Liver (tissue), 8 donors: ENCODE measurements at regions not wholly inside any gene's neighbourhood (a gene's known extent, or its start where the extent isn't known, plus 50 kb on each side); places are given as distances from the start of the nearest gene placed in this dataset.

Experiments used
- DNase-seq: peaks from one replicate; pipeline ENCODE4 v3.0.0-alpha.2; 2017; ENCODE audit warnings: low spot score
- H3K27ac ChIP-seq, 2 donors: one replicate each; pipeline ENCODE4 v1.7.0; 2013; ENCODE audit warnings: inconsistent platforms in 2 of 2, low read length in 2 of 2, control low read depth in 1 of 2, low read depth in 1 of 2, mild to moderate bottlenecking in 1 of 2
- H3K27me3 ChIP-seq, 4 donors: one replicate each; pipeline versions ENCODE4 v1.6.1 to v1.7.0; 2013; ENCODE audit warnings: low read length in 3 of 4, inconsistent platforms in 1 of 4, mild to moderate bottlenecking in 1 of 4, moderate library complexity in 1 of 4; ENCODE audit not compliant: control insufficient read depth in 4 of 4, insufficient read depth in 4 of 4
- H3K36me3 ChIP-seq, 4 donors: one replicate each; pipeline versions ENCODE4 v1.6.1 to v1.7.0; 2013; ENCODE audit warnings: low read length in 3 of 4, mild to moderate bottlenecking in 3 of 4, low read depth in 1 of 4, moderate library complexity in 1 of 4; ENCODE audit not compliant: control insufficient read depth in 4 of 4, insufficient read depth in 3 of 4
- H3K4me1 ChIP-seq, 4 donors: one replicate each; pipeline versions ENCODE4 v1.6.1 to v1.7.0; 2013; ENCODE audit warnings: low read length in 3 of 4, mild to moderate bottlenecking in 3 of 4, moderate library complexity in 1 of 4; ENCODE audit not compliant: control insufficient read depth in 4 of 4, insufficient read depth in 4 of 4
- H3K4me3 ChIP-seq, 3 donors: one replicate each; pipeline versions ENCODE4 v1.6.1 to v1.7.0; 2013; ENCODE audit warnings: low read length in 3 of 3, control low read depth in 1 of 3, low read depth in 1 of 3, mild to moderate bottlenecking in 1 of 3
- H3K9ac ChIP-seq, 2 donors: one replicate each; pipeline ENCODE4 v1.7.0; 2013; ENCODE audit warnings: low read length in 2 of 2, mild to moderate bottlenecking in 2 of 2, moderate library complexity in 2 of 2, control low read depth in 1 of 2, low read depth in 1 of 2
- H3K9me3 ChIP-seq, 4 donors: one replicate each; pipeline versions ENCODE4 v1.6.1 to v1.7.0; 2013; ENCODE audit warnings: low read length in 3 of 4; ENCODE audit not compliant: control insufficient read depth in 4 of 4
- ATF3 ChIP-seq: IDR thresholded peaks from 2 replicates; pipeline ENCODE4 v1.6.1; 2016; ENCODE audit warnings: antibody characterized with exemption
- CTCF ChIP-seq: fragments of 150-350 bp; IDR thresholded peaks from 2 replicates; pipeline ENCODE4 v1.5.1; 2017; ENCODE audit warnings: improper control_type of control experiment, low read depth, low read length; ENCODE audit not compliant: missing input control
- EGR1 ChIP-seq, 2 donors: IDR thresholded peaks; 2 replicates each; pipeline ENCODE4 v1.6.1; 2016 to 2018; ENCODE audit warnings: antibody characterized with exemption in 2 of 2, low read depth in 2 of 2
- FOXA1 ChIP-seq: IDR thresholded peaks from 2 replicates; pipeline ENCODE4 v1.6.1; 2016; ENCODE audit warnings: antibody characterized with exemption
- FOXA2 ChIP-seq: IDR thresholded peaks from 2 replicates; pipeline ENCODE4 v1.6.1; 2016; ENCODE audit warnings: antibody characterized with exemption
- HNF4A ChIP-seq, 2 donors: conservative IDR thresholded peaks; 2 replicates each; pipeline ENCODE4 v1.6.1; 2016; ENCODE audit warnings: antibody characterized with exemption in 2 of 2, mild to moderate bottlenecking in 2 of 2
- HNF4G ChIP-seq: IDR thresholded peaks from 2 replicates; pipeline ENCODE4 v1.6.1; 2016; ENCODE audit warnings: antibody characterized with exemption
- JUND ChIP-seq, 2 donors: IDR thresholded peaks; 2 replicates each; pipeline ENCODE4 v1.6.1; 2016; ENCODE audit warnings: antibody characterized with exemption in 2 of 2
- MAX ChIP-seq: IDR thresholded peaks from 2 replicates; pipeline ENCODE4 v1.6.1; 2016; ENCODE audit warnings: antibody characterized with exemption
- NR2F2 ChIP-seq: IDR thresholded peaks from 2 replicates; pipeline ENCODE4 v1.6.1; 2016; ENCODE audit warnings: antibody characterized with exemption
- RAD21 ChIP-seq, 2 donors: IDR thresholded peaks; 2 replicates each; pipeline ENCODE4 v1.6.1; 2016; ENCODE audit warnings: antibody characterized with exemption in 2 of 2, mild to moderate bottlenecking in 2 of 2
- RXRA ChIP-seq, 2 donors: IDR thresholded peaks; 2 replicates each; pipeline ENCODE4 v1.6.1; 2017 to 2018; ENCODE audit warnings: antibody characterized with exemption in 2 of 2, mild to moderate bottlenecking in 1 of 2
- SP1 ChIP-seq: IDR thresholded peaks from 2 replicates; pipeline ENCODE4 v1.6.1; 2018; ENCODE audit warnings: antibody characterized with exemption, mild to moderate bottlenecking
- TAF1 ChIP-seq: conservative IDR thresholded peaks from 2 replicates; pipeline ENCODE4 v1.6.1; 2016; ENCODE audit warnings: antibody characterized with exemption, mild to moderate bottlenecking
- WGBS: extraction: QIAGEN DNeasy Blood & Tissue Kit; methylation state at CpG from one replicate; pipeline ENCODE4 v1.1.7; 2013; 5-methylcytosine and 5-hydroxymethylcytosine counted together
- TF ChIP-seq, protein P1 (sequence below): IDR thresholded peaks from 2 replicates; pipeline ENCODE4 v1.6.1; 2016; ENCODE audit warnings: antibody characterized with exemption, mild to moderate bottlenecking
- TF ChIP-seq, protein P2 (sequence below): IDR thresholded peaks from 2 replicates; pipeline ENCODE4 v1.6.1; 2016; ENCODE audit warnings: antibody characterized with exemption
- donor health status: healthy.
- donor health status: healthy.
- donor health status: healthy.
- donor health status: healthy.
- donor health status: healthy.

DNA sequence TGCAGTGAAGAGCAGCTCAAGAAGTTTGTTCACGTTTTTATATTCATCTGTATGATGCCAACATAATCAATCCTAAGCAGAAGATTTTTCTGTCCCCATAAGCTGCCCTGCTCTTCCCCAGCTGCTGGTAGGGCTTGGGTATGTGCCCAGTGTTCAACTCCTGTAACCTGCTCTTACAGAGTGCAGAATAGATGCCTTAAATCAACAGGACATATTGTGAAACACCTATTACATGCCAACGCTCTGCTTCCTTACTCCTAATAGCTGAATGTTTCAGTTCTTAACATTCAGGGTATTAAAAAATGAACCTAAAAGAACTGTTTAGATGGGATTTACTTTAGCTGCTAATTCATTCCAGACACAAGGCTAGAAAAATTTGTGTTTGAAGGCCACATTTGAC is 190.9 kb downstream of the HS3ST3A1 start (continued):
- TF ChIP-seq, protein P1, sequence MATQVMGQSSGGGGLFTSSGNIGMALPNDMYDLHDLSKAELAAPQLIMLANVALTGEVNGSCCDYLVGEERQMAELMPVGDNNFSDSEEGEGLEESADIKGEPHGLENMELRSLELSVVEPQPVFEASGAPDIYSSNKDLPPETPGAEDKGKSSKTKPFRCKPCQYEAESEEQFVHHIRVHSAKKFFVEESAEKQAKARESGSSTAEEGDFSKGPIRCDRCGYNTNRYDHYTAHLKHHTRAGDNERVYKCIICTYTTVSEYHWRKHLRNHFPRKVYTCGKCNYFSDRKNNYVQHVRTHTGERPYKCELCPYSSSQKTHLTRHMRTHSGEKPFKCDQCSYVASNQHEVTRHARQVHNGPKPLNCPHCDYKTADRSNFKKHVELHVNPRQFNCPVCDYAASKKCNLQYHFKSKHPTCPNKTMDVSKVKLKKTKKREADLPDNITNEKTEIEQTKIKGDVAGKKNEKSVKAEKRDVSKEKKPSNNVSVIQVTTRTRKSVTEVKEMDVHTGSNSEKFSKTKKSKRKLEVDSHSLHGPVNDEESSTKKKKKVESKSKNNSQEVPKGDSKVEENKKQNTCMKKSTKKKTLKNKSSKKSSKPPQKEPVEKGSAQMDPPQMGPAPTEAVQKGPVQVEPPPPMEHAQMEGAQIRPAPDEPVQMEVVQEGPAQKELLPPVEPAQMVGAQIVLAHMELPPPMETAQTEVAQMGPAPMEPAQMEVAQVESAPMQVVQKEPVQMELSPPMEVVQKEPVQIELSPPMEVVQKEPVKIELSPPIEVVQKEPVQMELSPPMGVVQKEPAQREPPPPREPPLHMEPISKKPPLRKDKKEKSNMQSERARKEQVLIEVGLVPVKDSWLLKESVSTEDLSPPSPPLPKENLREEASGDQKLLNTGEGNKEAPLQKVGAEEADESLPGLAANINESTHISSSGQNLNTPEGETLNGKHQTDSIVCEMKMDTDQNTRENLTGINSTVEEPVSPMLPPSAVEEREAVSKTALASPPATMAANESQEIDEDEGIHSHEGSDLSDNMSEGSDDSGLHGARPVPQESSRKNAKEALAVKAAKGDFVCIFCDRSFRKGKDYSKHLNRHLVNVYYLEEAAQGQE = peak; percentile 28
- TF ChIP-seq FOXA2 (peak; percentile 98), NR2F2 (no peak)

DNA sequence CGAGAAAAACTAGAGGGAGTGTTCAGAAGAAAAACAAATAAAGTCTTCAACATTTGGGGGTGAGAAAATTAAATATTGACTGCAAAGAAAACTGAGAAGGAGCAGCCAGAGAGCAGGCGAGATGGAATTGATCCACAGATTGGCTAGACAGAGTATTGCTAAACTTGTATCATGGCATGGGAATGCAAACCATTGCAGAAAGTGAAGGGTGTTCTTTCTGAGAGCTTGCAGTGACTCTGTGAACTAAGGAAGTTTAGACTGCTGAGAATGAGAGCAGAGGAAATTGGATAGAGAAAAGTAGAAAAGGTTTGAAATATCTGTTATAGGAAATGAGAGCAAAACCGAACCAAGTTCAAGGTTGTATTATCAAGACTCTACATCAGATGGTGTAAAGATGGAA is 191.5 kb downstream of the HS3ST3A1 start:
- no peak overlapping the region for H3K9ac ChIP-seq
- TF ChIP-seq HNF4G (no peak), HNF4A (conservative IDR thresholded peaks at IDR 0.05) (peak in 1 of 2 donors; percentile 12)
- H3K36me3 ChIP-seq = no peaks in the 10 kb centered on the region
- H3K9me3 ChIP-seq = no peaks in the 10 kb centered on the region
- H3K4me3 ChIP-seq = no peak overlapping the region
- peaks cover 0 to 28% (median 26%) of the 10 kb centered on the region in 4 donors for H3K4me1 ChIP-seq
- DNase-seq = no peak
- H3K27me3 ChIP-seq = no peaks in the 10 kb centered on the region
- WGBS = 33% methylated on average over 3 of the region's 3 CpGs
- H3K27ac ChIP-seq = peak overlapping the region; percentile 81 to 83

DNA sequence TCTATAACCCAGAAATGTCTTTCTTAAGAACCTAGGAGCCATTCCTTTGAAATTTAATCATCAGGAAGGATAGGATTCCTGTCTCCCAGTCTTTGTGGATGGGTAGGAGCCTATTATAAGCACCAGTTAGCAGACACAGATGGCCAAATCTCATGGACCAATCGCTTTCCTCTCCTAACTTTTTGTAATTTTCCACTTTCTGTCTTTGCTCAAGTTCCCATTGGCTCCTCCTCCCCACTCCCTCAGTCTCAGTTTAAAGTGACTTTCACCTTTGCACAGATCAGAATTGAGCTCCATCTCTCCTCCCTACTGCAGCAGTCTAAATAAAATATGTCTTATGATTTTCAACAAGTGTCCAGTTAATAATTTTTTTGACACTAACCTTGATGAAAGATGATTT is 192.3 kb downstream of the HS3ST3A1 start:
- DNase-seq = no peak

DNA sequence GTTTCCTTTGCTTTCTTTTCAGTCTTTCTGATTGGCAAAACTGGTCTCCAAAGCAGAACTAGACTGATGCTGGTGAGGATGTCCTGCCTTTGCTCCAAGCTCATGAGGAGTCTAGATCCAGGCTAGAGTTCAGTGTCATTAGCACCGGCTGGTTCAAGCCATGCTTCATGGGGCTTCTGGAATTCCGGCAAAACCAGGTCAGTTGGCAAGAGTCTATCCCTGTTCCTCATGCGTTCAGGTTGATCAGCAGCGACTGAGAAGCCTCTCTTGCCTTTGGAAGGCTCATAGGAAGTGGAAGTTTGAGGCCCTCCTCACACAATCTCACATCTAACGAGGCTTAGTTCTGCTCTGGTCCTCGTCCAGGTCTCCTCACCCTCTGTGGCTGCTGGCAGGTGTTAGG is 194.3 kb downstream of the HS3ST3A1 start:
- Histone ChIP-seq H3K27ac (no peak overlapping the region), H3K4me1 (peaks cover 6 to 39% (median 31%) of the 10 kb centered on the region in 4 donors), H3K27me3 (no peaks in the 10 kb centered on the region), H3K36me3 (no peaks in the 10 kb centered on the region), H3K9me3 (no peaks in the 10 kb centered on the region), H3K9ac (no peak overlapping the region), H3K4me3 (no peak overlapping the region)
- 95% methylated on average over 6 of the region's 6 CpGs for WGBS
- DNase-seq = no peak
- no peak for TF ChIP-seq ATF3
- no peak for TF ChIP-seq MAX
- no peak for TF ChIP-seq EGR1 (IDR thresholded peaks at IDR 0.05; ENCODE audit: low read depth in 2 of 2)
- TF ChIP-seq, protein P1 = no peak
- TF ChIP-seq RXRA (IDR thresholded peaks at IDR 0.05) = no peak
- TF ChIP-seq FOXA1 = no peak
- TF ChIP-seq CTCF = no peak

More for the DNA sequence above, 192.3 kb downstream of the HS3ST3A1 start:
- H3K9ac ChIP-seq = no peak overlapping the region
- H3K4me3 ChIP-seq = no peak overlapping the region
- H3K9me3 ChIP-seq = no peaks in the 10 kb centered on the region
- H3K4me1 ChIP-seq = peaks cover under 1 to 32% (median 28%) of the 10 kb centered on the region in 4 donors
- H3K27ac ChIP-seq = peak overlapping the region in 1 of 2 donors; percentile 83
- no peaks in the 10 kb centered on the region for H3K27me3 ChIP-seq
- 82% methylated on average over 1 of the region's 1 CpG for WGBS
- TF ChIP-seq SP1 = peak; percentile 17
- TF ChIP-seq FOXA1 = no peak
- no peak for TF ChIP-seq JUND (IDR thresholded peaks at IDR 0.05)
- TF ChIP-seq, protein P2, sequence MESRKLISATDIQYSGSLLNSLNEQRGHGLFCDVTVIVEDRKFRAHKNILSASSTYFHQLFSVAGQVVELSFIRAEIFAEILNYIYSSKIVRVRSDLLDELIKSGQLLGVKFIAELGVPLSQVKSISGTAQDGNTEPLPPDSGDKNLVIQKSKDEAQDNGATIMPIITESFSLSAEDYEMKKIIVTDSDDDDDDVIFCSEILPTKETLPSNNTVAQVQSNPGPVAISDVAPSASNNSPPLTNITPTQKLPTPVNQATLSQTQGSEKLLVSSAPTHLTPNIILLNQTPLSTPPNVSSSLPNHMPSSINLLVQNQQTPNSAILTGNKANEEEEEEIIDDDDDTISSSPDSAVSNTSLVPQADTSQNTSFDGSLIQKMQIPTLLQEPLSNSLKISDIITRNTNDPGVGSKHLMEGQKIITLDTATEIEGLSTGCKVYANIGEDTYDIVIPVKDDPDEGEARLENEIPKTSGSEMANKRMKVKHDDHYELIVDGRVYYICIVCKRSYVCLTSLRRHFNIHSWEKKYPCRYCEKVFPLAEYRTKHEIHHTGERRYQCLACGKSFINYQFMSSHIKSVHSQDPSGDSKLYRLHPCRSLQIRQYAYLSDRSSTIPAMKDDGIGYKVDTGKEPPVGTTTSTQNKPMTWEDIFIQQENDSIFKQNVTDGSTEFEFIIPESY = no peak
- no peak for TF ChIP-seq EGR1 (IDR thresholded peaks at IDR 0.05; ENCODE audit: low read depth in 2 of 2)
- TF ChIP-seq HNF4A (conservative IDR thresholded peaks at IDR 0.05) = peak in 1 of 2 donors; percentile 19
- no peak for TF ChIP-seq RXRA (IDR thresholded peaks at IDR 0.05)
- TF ChIP-seq TAF1 = no peak
- TF ChIP-seq RAD21 (IDR thresholded peaks at IDR 0.05) = no peak
- no peaks in the 10 kb centered on the region for H3K36me3 ChIP-seq
